Suprapubic skin (tissue), 4 donors: ENCODE measurements at regions not wholly inside any gene's neighbourhood (a gene's known extent, or its start where the extent isn't known, plus 50 kb on each side); places are given as distances from the start of the nearest gene placed in this dataset.

ENCODE experiments used
- CTCF ChIP-seq, 2 donors: fragments of 200-600 bp in 1 of 2; fragments of 450-650 bp in 1 of 2; sonication (generic) in 1 of 2; IDR thresholded peaks; one replicate each; pipeline ENCODE4 v1.5.1; 2016 to 2019; ENCODE audit warnings: antibody characterized with exemption in 2 of 2, mild to moderate bottlenecking in 1 of 2, moderate library complexity in 1 of 2
- POLR2A ChIP-seq, 2 donors: fragments of 450-650 bp; IDR thresholded peaks; one replicate each; pipeline ENCODE4 v1.6.1; 2017; ENCODE audit warnings: antibody characterized with exemption in 2 of 2, mild to moderate bottlenecking in 2 of 2, moderate library complexity in 2 of 2
- POLR2AphosphoS5 ChIP-seq, 3 donors: sonication (generic); formaldehyde crosslinking; IDR thresholded peaks; one replicate each; pipeline ENCODE4 v1.6.1; 2017; ENCODE audit warnings: antibody characterized with exemption in 3 of 3

- TF ChIP-seq CTCF (IDR thresholded peaks at IDR 0.05) (no peak), POLR2A (IDR thresholded peaks at IDR 0.05) (no peak), POLR2AphosphoS5 (IDR thresholded peaks at IDR 0.05) (no peak)
Observed at GRCh38 chr11:129680907-129681306, 134.7 kb upstream of the TMEM45B start.
